Naive thymus-derived CD8-positive, alpha-beta T cell (primary cell): ENCODE measurements at regions not wholly inside any gene's neighbourhood (a gene's known extent, or its start where the extent isn't known, plus 50 kb on each side); places are given as distances from the start of the nearest gene placed in this dataset.

Source experiments
- ATAC-seq, 2 donors: fragments of 150-1000 bp; cut with Tn5 transposase in 1 of 2; sonication (Bioruptor Pico), chemical (Tn5 transposase) in 1 of 2; 1 replicate in 1 of 2; 2 replicates in 1 of 2; pipeline ENCODE4 v1.10.0; 2021; ENCODE audit warnings: mild to moderate bottlenecking in 2 of 2, moderate library complexity in 2 of 2
- POLR2A ChIA-PET: fragments of 350-600 bp; sonication (Branson Sonifier 250); formaldehyde crosslinking; loops from one replicate; lab custom pipeline; 2021; ENCODE audit warnings: antibody characterized with exemption; lab: Charles Lee
- DNase-seq, 10 donors: peaks; one replicate each; pipeline versions ENCODE4 v3.0.0 to v3.0.0-alpha.2; 2020 to 2022
- H3K27ac Mint-ChIP-seq, 10 donors: one replicate each; pipeline ENCODE4 v1.8.0; 2020 to 2022; ENCODE audit warnings: mild to moderate bottlenecking in 10 of 10, mixed read lengths in 10 of 10, moderate library complexity in 4 of 10, inconsistent platforms in 1 of 10
- H3K27me3 Mint-ChIP-seq, 5 donors: one replicate each; pipeline ENCODE4 v1.8.0; 2021 to 2022; ENCODE audit warnings: mixed read lengths in 5 of 5
- H3K36me3 Mint-ChIP-seq, 3 donors: one replicate each; pipeline ENCODE4 v1.8.0; 2020 to 2022; ENCODE audit warnings: mixed read lengths in 3 of 3, mild to moderate bottlenecking in 2 of 3, inconsistent platforms in 1 of 3
- H3K4me1 Mint-ChIP-seq, 4 donors: one replicate each; pipeline ENCODE4 v1.8.0; 2021 to 2022; ENCODE audit warnings: mixed read lengths in 4 of 4
- H3K4me3 Mint-ChIP-seq, 10 donors: one replicate each; pipeline ENCODE4 v1.8.0; 2020 to 2022; ENCODE audit warnings: mild to moderate bottlenecking in 10 of 10, mixed read lengths in 10 of 10, moderate library complexity in 6 of 10, inconsistent platforms in 1 of 10
- H3K9me3 Mint-ChIP-seq, 9 donors: one replicate each; pipeline ENCODE4 v1.8.0; 2020 to 2022; ENCODE audit warnings: mixed read lengths in 9 of 9, mild to moderate bottlenecking in 3 of 9, inconsistent platforms in 1 of 9, moderate library complexity in 1 of 9

GRCh38 chr10:29011516-29011915, 277.4 kb upstream of the LYZL1 start:
- DNase-seq = no peak
- Mint-ChIP-seq H3K27ac (no peak overlapping the region), H3K9me3 (peaks cover 0 to 6% (median 0%) of the 10 kb centered on the region in 9 donors), H3K4me1 (no peaks in the 10 kb centered on the region), H3K4me3 (no peak overlapping the region), H3K27me3 (peaks cover 2 to 38% (median 7%) of the 10 kb centered on the region in 5 donors), H3K36me3 (no peaks in the 10 kb centered on the region)
- no peak for ATAC-seq
- POLR2A ChIA-PET = no interaction called here

GRCh38 chr10:29012926-29013554, 275.8 kb upstream of the LYZL1 start:
- Mint-ChIP-seq H3K27ac (no peak overlapping the region), H3K9me3 (peaks cover 0 to 5% (median 0%) of the 10 kb centered on the region in 9 donors), H3K27me3 (peaks cover 2 to 46% (median 11%) of the 10 kb centered on the region in 5 donors), H3K4me3 (no peak overlapping the region), H3K4me1 (no peaks in the 10 kb centered on the region), H3K36me3 (no peaks in the 10 kb centered on the region)
- DNase-seq (no peak), ATAC-seq (no peak)
- POLR2A ChIA-PET = no interaction called here

GRCh38 chr10:29021591-29021990, 267.3 kb upstream of the LYZL1 start:
- Mint-ChIP-seq H3K36me3 (no peaks in the 10 kb centered on the region), H3K9me3 (peaks cover 0 to 8% (median 0%) of the 10 kb centered on the region in 9 donors), H3K4me3 (no peak overlapping the region), H3K27me3 (peaks cover 4 to 12% (median 5%) of the 10 kb centered on the region in 5 donors), H3K4me1 (no peaks in the 10 kb centered on the region), H3K27ac (no peak overlapping the region)
- POLR2A ChIA-PET = no interaction called here
- DNase-seq (no peak), ATAC-seq (no peak)

- POLR2A ChIA-PET = no interaction called here
- H3K4me1 Mint-ChIP-seq = no peaks in the 10 kb centered on the region
- no peak for ATAC-seq
- H3K36me3 Mint-ChIP-seq = no peaks in the 10 kb centered on the region
- H3K27me3 Mint-ChIP-seq = peaks cover 0 to 5% (median 3%) of the 10 kb centered on the region in 5 donors
- H3K4me3 Mint-ChIP-seq = no peak overlapping the region
- DNase-seq = no peak
- H3K9me3 Mint-ChIP-seq = peaks cover 0 to 5% (median 0%) of the 10 kb centered on the region in 9 donors
- no peak overlapping the region for H3K27ac Mint-ChIP-seq
These were observed 266.4 kb upstream of the LYZL1 start for GRCh38 chr10:29022513-29022912.

GRCh38 chr10:29023678-29024077, 265.2 kb upstream of the LYZL1 start:
- POLR2A ChIA-PET = no interaction called here
- Mint-ChIP-seq H3K4me1 (no peaks in the 10 kb centered on the region), H3K27me3 (peaks cover 0 to 7% (median 2%) of the 10 kb centered on the region in 5 donors), H3K36me3 (no peaks in the 10 kb centered on the region), H3K4me3 (no peak overlapping the region), H3K9me3 (peaks cover 0 to 3% (median 0%) of the 10 kb centered on the region in 9 donors), H3K27ac (no peak overlapping the region)
- ATAC-seq (no peak), DNase-seq (no peak)

- Mint-ChIP-seq H3K36me3 (no peaks in the 10 kb centered on the region), H3K4me3 (no peak overlapping the region), H3K27ac (no peak overlapping the region), H3K9me3 (no peaks in the 10 kb centered on the region), H3K27me3 (peaks cover 0 to 21% (median 8%) of the 10 kb centered on the region in 5 donors), H3K4me1 (no peaks in the 10 kb centered on the region)
- POLR2A ChIA-PET = no interaction called here
- no peak for ATAC-seq
- no peak for DNase-seq
These were observed 262.6 kb upstream of the LYZL1 start for GRCh38 chr10:29026065-29026797.

- H3K4me3 Mint-ChIP-seq = no peak overlapping the region
- H3K27ac Mint-ChIP-seq = no peak overlapping the region
- ATAC-seq (no peak), DNase-seq (no peak)
- POLR2A ChIA-PET = interaction anchor here (0.5 kb wide), 1 partner anchor 767 kb away, joined by 4 read pairs; no protein-coding TSS in a partner anchor
- no peaks in the 10 kb centered on the region for H3K9me3 Mint-ChIP-seq
- H3K4me1 Mint-ChIP-seq = no peaks in the 10 kb centered on the region
- H3K36me3 Mint-ChIP-seq = no peaks in the 10 kb centered on the region
- H3K27me3 Mint-ChIP-seq = peaks cover 0 to 21% (median 10%) of the 10 kb centered on the region in 5 donors
These were observed 261.9 kb upstream of the LYZL1 start for GRCh38 chr10:29026802-29027580.

- no peak overlapping the region for H3K4me3 Mint-ChIP-seq
- ATAC-seq (no peak), DNase-seq (no peak)
- H3K27me3 Mint-ChIP-seq = peaks cover under 1 to 21% (median 10%) of the 10 kb centered on the region in 5 donors
- POLR2A ChIA-PET = no interaction called here
- no peaks in the 10 kb centered on the region for H3K36me3 Mint-ChIP-seq
- no peaks in the 10 kb centered on the region for H3K9me3 Mint-ChIP-seq
- H3K4me1 Mint-ChIP-seq = no peaks in the 10 kb centered on the region
- H3K27ac Mint-ChIP-seq = no peak overlapping the region
These were observed 260.4 kb upstream of the LYZL1 start for GRCh38 chr10:29028486-29028885.

- no peaks in the 10 kb centered on the region for H3K9me3 Mint-ChIP-seq
- peaks cover 1 to 21% (median 9%) of the 10 kb centered on the region in 5 donors for H3K27me3 Mint-ChIP-seq
- no peaks in the 10 kb centered on the region for H3K4me1 Mint-ChIP-seq
- H3K4me3 Mint-ChIP-seq = no peak overlapping the region
- H3K36me3 Mint-ChIP-seq = no peaks in the 10 kb centered on the region
- ATAC-seq (no peak), DNase-seq (no peak)
- no peak overlapping the region for H3K27ac Mint-ChIP-seq
- POLR2A ChIA-PET = no interaction called here
These were observed 258.0 kb upstream of the LYZL1 start for GRCh38 chr10:29030900-29031299.

GRCh38 chr10:29032169-29032568, 256.7 kb upstream of the LYZL1 start:
- Mint-ChIP-seq H3K36me3 (no peaks in the 10 kb centered on the region), H3K4me3 (no peak overlapping the region), H3K4me1 (no peaks in the 10 kb centered on the region), H3K27ac (no peak overlapping the region), H3K9me3 (peaks cover 0 to 4% (median 0%) of the 10 kb centered on the region in 9 donors), H3K27me3 (peaks cover 1 to 23% (median 10%) of the 10 kb centered on the region in 5 donors)
- DNase-seq (no peak), ATAC-seq (no peak)
- POLR2A ChIA-PET = no interaction called here

- POLR2A ChIA-PET = no interaction called here
- Mint-ChIP-seq H3K4me1 (no peaks in the 10 kb centered on the region), H3K9me3 (peaks cover 0 to 4% (median 0%) of the 10 kb centered on the region in 9 donors), H3K27me3 (peaks cover 4 to 35% (median 14%) of the 10 kb centered on the region in 5 donors), H3K4me3 (no peak overlapping the region), H3K36me3 (no peaks in the 10 kb centered on the region), H3K27ac (no peak overlapping the region)
- ATAC-seq = no peak
- DNase-seq = no peak
These were observed 255.4 kb upstream of the LYZL1 start for GRCh38 chr10:29033311-29033940.

- Mint-ChIP-seq H3K4me3 (no peak overlapping the region), H3K4me1 (no peaks in the 10 kb centered on the region), H3K9me3 (peaks cover 0 to 4% (median 0%) of the 10 kb centered on the region in 9 donors), H3K27ac (no peak overlapping the region), H3K36me3 (no peaks in the 10 kb centered on the region), H3K27me3 (peaks cover 4 to 37% (median 18%) of the 10 kb centered on the region in 5 donors)
- DNase-seq (no peak), ATAC-seq (no peak)
- POLR2A ChIA-PET = no interaction called here
These were observed 254.3 kb upstream of the LYZL1 start for GRCh38 chr10:29034592-29034991.
